ENCODE measurements at regions not wholly inside any gene's neighbourhood (a gene's known extent, or its start where the extent isn't known, plus 50 kb on each side); places are given as distances from the start of the nearest gene placed in this dataset.

DNA sequence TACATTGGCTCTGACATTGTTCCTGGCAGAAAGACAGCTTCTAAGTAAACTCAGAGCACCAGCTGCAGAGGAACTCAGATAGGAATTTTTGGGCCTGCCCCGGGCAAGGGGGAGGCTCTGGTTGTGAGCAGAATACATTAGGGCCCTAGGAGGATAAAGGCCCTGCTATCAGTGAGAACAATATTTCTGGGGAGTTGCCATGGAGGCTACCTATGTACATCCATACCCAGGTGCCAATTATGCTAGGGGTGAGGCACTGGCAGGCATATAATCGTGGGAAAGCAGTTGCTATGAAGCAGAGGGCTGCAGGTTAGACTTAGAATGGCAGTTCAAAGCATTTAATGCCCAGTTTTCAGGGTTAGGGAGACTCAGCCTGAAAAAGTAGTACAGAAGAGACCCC is 273.5 kb upstream of the EDA2R start:
- Histone ChIP-seq H3K36me3 (ENCODE audit: control insufficient read depth, insufficient read depth, low read length) (no peaks in the 10 kb centered on the region), H3K27me3 (ENCODE audit: control insufficient read depth, insufficient read depth, low read length) (no peaks in the 10 kb centered on the region), H3K4me3 (ENCODE audit: low read depth, low read length) (no peak overlapping the region)
- ChIA-PET POLR2A (no interaction called here), CTCF (no interaction called here)
- no peak for DNase-seq (ENCODE audit: low read depth)
- TF ChIP-seq, protein P1, sequence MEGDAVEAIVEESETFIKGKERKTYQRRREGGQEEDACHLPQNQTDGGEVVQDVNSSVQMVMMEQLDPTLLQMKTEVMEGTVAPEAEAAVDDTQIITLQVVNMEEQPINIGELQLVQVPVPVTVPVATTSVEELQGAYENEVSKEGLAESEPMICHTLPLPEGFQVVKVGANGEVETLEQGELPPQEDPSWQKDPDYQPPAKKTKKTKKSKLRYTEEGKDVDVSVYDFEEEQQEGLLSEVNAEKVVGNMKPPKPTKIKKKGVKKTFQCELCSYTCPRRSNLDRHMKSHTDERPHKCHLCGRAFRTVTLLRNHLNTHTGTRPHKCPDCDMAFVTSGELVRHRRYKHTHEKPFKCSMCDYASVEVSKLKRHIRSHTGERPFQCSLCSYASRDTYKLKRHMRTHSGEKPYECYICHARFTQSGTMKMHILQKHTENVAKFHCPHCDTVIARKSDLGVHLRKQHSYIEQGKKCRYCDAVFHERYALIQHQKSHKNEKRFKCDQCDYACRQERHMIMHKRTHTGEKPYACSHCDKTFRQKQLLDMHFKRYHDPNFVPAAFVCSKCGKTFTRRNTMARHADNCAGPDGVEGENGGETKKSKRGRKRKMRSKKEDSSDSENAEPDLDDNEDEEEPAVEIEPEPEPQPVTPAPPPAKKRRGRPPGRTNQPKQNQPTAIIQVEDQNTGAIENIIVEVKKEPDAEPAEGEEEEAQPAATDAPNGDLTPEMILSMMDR (IDR thresholded peaks at IDR 0.05; ENCODE audit: insufficient read depth, low read depth, low read length): no peak

DNA sequence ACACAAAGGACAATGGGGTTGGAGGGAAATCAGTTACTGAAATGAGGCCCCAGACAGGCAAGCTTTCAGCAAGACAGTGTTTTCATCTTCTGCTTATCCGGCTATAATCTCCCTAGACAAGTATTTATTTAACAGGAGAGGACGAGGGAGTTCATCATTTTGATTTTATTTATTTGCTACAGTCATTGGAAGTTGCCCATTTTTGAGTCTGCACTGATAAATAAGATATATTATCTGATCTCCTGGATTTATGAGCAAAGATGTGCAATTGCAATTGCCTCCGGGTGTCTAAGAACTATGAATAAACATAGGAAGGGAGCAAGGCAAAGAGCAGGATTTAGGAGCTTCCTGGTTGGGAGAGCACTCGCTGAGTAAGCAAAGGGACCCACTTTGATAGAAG is 263.2 kb upstream of the EDA2R start:
- TF ChIP-seq, protein P1 (IDR thresholded peaks at IDR 0.05; ENCODE audit: insufficient read depth, low read depth, low read length): no peak
- CTCF ChIA-PET: no interaction called here
- no peak overlapping the region for H3K4me3 ChIP-seq (ENCODE audit: low read depth, low read length)
- H3K36me3 ChIP-seq (ENCODE audit: control insufficient read depth, insufficient read depth, low read length): no peaks in the 10 kb centered on the region
- H3K27me3 ChIP-seq (ENCODE audit: control insufficient read depth, insufficient read depth, low read length): no peaks in the 10 kb centered on the region
- no peak for DNase-seq (ENCODE audit: low read depth)
- POLR2A ChIA-PET: no interaction called here

DNA sequence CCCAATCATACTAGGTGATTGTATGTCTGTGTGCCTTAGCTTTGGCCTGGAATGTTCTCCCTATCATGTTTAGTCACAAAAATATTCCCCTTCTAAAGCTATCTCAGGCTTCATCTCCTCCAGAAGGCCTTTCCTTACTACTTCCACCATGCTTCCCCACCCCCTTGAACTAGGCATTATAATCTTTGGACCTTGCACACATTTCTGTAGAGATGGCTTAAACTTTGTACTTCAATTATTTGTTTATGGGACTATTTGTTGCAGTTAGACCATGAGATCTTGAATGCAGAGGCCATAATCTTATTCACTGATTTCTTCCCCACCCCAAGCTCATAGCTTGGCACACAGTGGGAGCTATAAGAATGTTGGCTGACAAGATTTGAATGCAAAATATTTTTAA is 262.0 kb upstream of the EDA2R start:
- H3K4me3 ChIP-seq (ENCODE audit: low read depth, low read length): no peak overlapping the region
- ChIA-PET CTCF (no interaction called here), POLR2A (no interaction called here)
- TF ChIP-seq, protein P1 (IDR thresholded peaks at IDR 0.05; ENCODE audit: insufficient read depth, low read depth, low read length): no peak
- DNase-seq (ENCODE audit: low read depth): no peak
- no peaks in the 10 kb centered on the region for H3K36me3 ChIP-seq (ENCODE audit: control insufficient read depth, insufficient read depth, low read length)
- H3K27me3 ChIP-seq (ENCODE audit: control insufficient read depth, insufficient read depth, low read length): no peaks in the 10 kb centered on the region

DNA sequence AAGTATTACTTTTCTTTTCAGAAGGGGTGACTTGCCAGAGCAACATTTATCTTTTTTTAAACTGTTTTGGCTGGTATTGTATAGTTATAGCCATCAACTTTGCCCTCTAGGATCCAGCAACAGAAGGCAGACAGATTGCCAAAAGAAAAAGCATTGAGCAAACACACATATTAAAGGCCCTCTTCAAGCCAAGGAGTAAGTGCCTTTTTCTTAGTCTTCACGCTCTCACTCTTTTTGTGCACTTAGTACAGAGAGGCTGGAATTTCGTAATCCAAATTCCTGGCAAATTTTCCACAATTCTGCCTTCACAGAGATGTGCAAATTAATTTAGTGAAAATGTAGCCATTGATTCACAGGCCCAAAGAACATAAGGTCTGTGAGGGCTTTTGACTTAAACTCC is 253.1 kb upstream of the EDA2R start:
- DNase-seq (ENCODE audit: low read depth): no peak
- TF ChIP-seq, protein P1 (IDR thresholded peaks at IDR 0.05; ENCODE audit: insufficient read depth, low read depth, low read length): no peak
- ChIA-PET POLR2A (no interaction called here), CTCF (interaction anchor here (0.6 kb wide), 1 partner anchor 32 kb away, joined by 3 read pairs; no protein-coding TSS in a partner anchor)
- no peaks in the 10 kb centered on the region for H3K36me3 ChIP-seq (ENCODE audit: control insufficient read depth, insufficient read depth, low read length)
- H3K4me3 ChIP-seq (ENCODE audit: low read depth, low read length): no peak overlapping the region
- H3K27me3 ChIP-seq (ENCODE audit: control insufficient read depth, insufficient read depth, low read length): no peaks in the 10 kb centered on the region

DNA sequence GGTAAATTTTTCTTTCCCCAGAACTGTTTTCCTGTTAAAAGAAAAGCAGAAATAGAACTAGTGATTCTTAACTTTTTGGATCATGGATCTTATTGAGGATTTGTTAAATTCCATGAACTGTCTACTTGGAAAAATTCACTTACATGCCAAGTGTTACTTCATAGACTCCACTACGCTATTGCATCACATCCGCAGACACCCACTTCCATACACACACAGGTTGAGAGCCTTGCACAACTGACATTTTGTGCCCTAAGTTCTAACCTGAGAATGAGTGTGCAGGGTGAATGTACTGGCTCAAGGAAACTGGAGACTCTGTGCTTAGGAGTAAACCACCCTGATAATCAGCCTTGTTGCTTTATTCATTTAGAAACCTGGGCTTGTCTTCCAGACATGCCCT is 250.5 kb upstream of the EDA2R start:
- DNase-seq (ENCODE audit: low read depth): no peak
- ChIA-PET CTCF (no interaction called here), POLR2A (no interaction called here)
- TF ChIP-seq, protein P1 (IDR thresholded peaks at IDR 0.05; ENCODE audit: insufficient read depth, low read depth, low read length): no peak
- H3K36me3 ChIP-seq (ENCODE audit: control insufficient read depth, insufficient read depth, low read length): no peaks in the 10 kb centered on the region
- H3K27me3 ChIP-seq (ENCODE audit: control insufficient read depth, insufficient read depth, low read length): no peaks in the 10 kb centered on the region
- H3K4me3 ChIP-seq (ENCODE audit: low read depth, low read length): no peak overlapping the region

Measured in BJ (cell line).